IMR-90 (cell line): ENCODE measurements at regions not wholly inside any gene's neighbourhood (a gene's known extent, or its start where the extent isn't known, plus 50 kb on each side); places are given as distances from the start of the nearest gene placed in this dataset.

Experiments
- ATAC-seq: fragments of 200-7000 bp; cut with Tn5 transposase; 2 replicates; pipeline ENCODE4 v1.9.1; 2020; ENCODE audit warnings: low read depth, mild to moderate bottlenecking, moderate library complexity
- BruUV-seq: library from RNA; stranded (reverse); fragments of 400-500 nt; replicated peaks from 2 replicates; lab custom pipeline; 2021; lab: Mats Ljungman, UMichigan
- CTCF ChIA-PET: fragments of 300-600 bp; formaldehyde crosslinking; extraction: SDS; loops from one replicate; lab custom pipeline; 2021; ENCODE audit warnings: antibody characterized with exemption; lab: Yijun Ruan, JAX
- POLR2A ChIA-PET: fragments of 300-600 bp; sonication (Branson Sonifier 250); formaldehyde crosslinking; loops from one replicate; lab custom pipeline; 2022; ENCODE audit warnings: antibody characterized with exemption; ENCODE audit not compliant: unreplicated experiment; lab: Charles Lee
- DNase-seq: peaks from one replicate; pipeline ENCODE4 v3.0.0; 2013
- H2AFZ ChIP-seq: replicated peaks from 2 replicates; pipeline ENCODE3; 2013; ENCODE audit warnings: low read length, mild to moderate bottlenecking; ENCODE audit not compliant: poor library complexity
- H2AK5ac ChIP-seq: 2 replicates; pipeline ENCODE4 v1.6.1; 2013; ENCODE audit warnings: low read depth, low read length, inconsistent platforms
- H2AK9ac ChIP-seq: replicated peaks from 2 replicates; pipeline ENCODE3; 2013; ENCODE audit warnings: mild to moderate bottlenecking, low read depth, low read length, moderate library complexity; ENCODE audit not compliant: poor library complexity
- H2BK120ac ChIP-seq: 2 replicates; pipeline ENCODE4 v1.6.1; 2013; ENCODE audit warnings: low read depth, low read length, inconsistent platforms
- H2BK15ac ChIP-seq: 3 replicates; pipeline ENCODE4 v1.6.1; 2013; ENCODE audit warnings: low read depth, low read length, inconsistent platforms
- H2BK20ac ChIP-seq: 2 replicates; pipeline ENCODE4 v1.6.1; 2013; ENCODE audit warnings: low read depth, mild to moderate bottlenecking, inconsistent platforms, low read length, moderate library complexity
- H2BK5ac ChIP-seq: 2 replicates; pipeline ENCODE4 v1.6.1; 2013; ENCODE audit warnings: mild to moderate bottlenecking, low read depth, low read length, inconsistent platforms; ENCODE audit not compliant: poor library complexity, severe bottlenecking
- H3K14ac ChIP-seq: replicated peaks from 2 replicates; pipeline ENCODE4 v1.6.1; 2013; ENCODE audit warnings: low read depth, low read length, inconsistent platforms
- H3K18ac ChIP-seq: 2 replicates; pipeline ENCODE4 v1.6.1; 2013; ENCODE audit warnings: low read depth, low read length, control low read depth
- H3K23ac ChIP-seq: 2 replicates; pipeline ENCODE4 v1.6.1; 2013; ENCODE audit warnings: low read depth, low read length, inconsistent platforms
- H3K27ac ChIP-seq: 2 replicates; pipeline ENCODE4 v1.5.1; 2013; ENCODE audit warnings: mild to moderate bottlenecking, control low read depth, low read length; ENCODE audit not compliant: insufficient read depth
- H3K27me3 ChIP-seq: 2 replicates; pipeline ENCODE4 v1.6.1; 2013; ENCODE audit warnings: low read length; ENCODE audit not compliant: control insufficient read depth, insufficient read depth
- H3K36me3 ChIP-seq: 2 replicates; pipeline ENCODE4 v1.6.1; 2013; ENCODE audit warnings: low read length, mixed read lengths; ENCODE audit not compliant: control insufficient read depth, insufficient read depth
- H3K4ac ChIP-seq: 2 replicates; pipeline ENCODE4 v1.6.1; 2013; ENCODE audit warnings: low read depth, low read length, inconsistent platforms
- H3K4me1 ChIP-seq: 2 replicates; pipeline ENCODE4 v1.6.1; 2013; ENCODE audit warnings: low read length, mixed read lengths; ENCODE audit not compliant: control insufficient read depth, insufficient read depth
- H3K4me2 ChIP-seq: 2 replicates; pipeline ENCODE4 v1.6.1; 2013; ENCODE audit warnings: low read depth, mild to moderate bottlenecking, control low read depth, low read length, moderate library complexity
- H3K4me3 ChIP-seq: 2 replicates; pipeline ENCODE4 v1.5.1; 2013; ENCODE audit warnings: low read depth, mild to moderate bottlenecking, control low read depth, low read length, moderate library complexity; ENCODE audit not compliant: insufficient read depth
- H3K56ac ChIP-seq: 2 replicates; pipeline ENCODE4 v1.6.1; 2013; ENCODE audit warnings: low read length, inconsistent platforms; ENCODE audit not compliant: insufficient read depth; ENCODE audit errors: extremely low read depth
- H3K79me1 ChIP-seq, 2 experiments: 2 replicates each; pipeline ENCODE4 v1.6.1; 2013; ENCODE audit warnings: low read length in 2 of 2, inconsistent platforms in 1 of 2, low read depth in 1 of 2
- H3K9ac ChIP-seq: 2 replicates; pipeline ENCODE4 v1.6.1; 2013; ENCODE audit warnings: low read depth, low read length, control low read depth
- H3K9me1 ChIP-seq: 2 replicates; pipeline ENCODE4 v1.6.1; 2013; ENCODE audit warnings: low read length, inconsistent platforms; ENCODE audit not compliant: insufficient read depth
- H3K9me3 ChIP-seq: 2 replicates; pipeline ENCODE4 v1.6.1; 2013; ENCODE audit warnings: low read length; ENCODE audit not compliant: control insufficient read depth, insufficient read depth
- H4K20me1 ChIP-seq: 2 replicates; pipeline ENCODE4 v1.6.1; 2013; ENCODE audit warnings: low read length, inconsistent platforms; ENCODE audit not compliant: insufficient read depth
- H4K5ac ChIP-seq: 2 replicates; pipeline ENCODE4 v1.6.1; 2013; ENCODE audit warnings: mild to moderate bottlenecking, low read depth, low read length, control low read depth
- H4K8ac ChIP-seq, 2 experiments: 2 replicates each; pipeline ENCODE4 v1.6.1; 2013; ENCODE audit warnings: low read depth in 2 of 2, low read length in 2 of 2, control low read depth in 1 of 2, inconsistent platforms in 1 of 2
- H4K91ac ChIP-seq: 2 replicates; pipeline ENCODE4 v1.6.1; 2013; ENCODE audit warnings: low read depth, low read length, inconsistent platforms; ENCODE audit not compliant: insufficient read depth
- BHLHE40 ChIP-seq: fragments of 150-350 bp; IDR thresholded peaks from 2 replicates; pipeline ENCODE4 v1.6.1; 2016; ENCODE audit warnings: mild to moderate bottlenecking, low read depth, low read length
- CEBPB ChIP-seq: IDR thresholded peaks from 2 replicates; pipeline ENCODE4 v1.6.1; 2012; ENCODE audit warnings: low read depth, low read length, improper control_type of control experiment
- CHD1 ChIP-seq: IDR thresholded peaks from 2 replicates; pipeline ENCODE4 v1.6.1; 2012; ENCODE audit warnings: low read depth, low read length, improper control_type of control experiment
- ELK1 ChIP-seq: fragments of 150-350 bp; IDR thresholded peaks from 2 replicates; pipeline ENCODE4 v1.6.1; 2016; ENCODE audit warnings: low read depth, mild to moderate bottlenecking, low read length, moderate library complexity, borderline replicate concordance
- FOS ChIP-seq: fragments of 150-350 bp; IDR thresholded peaks from 2 replicates; pipeline ENCODE4 v1.6.1; 2016; ENCODE audit warnings: low read depth, low read length
- MAFK ChIP-seq: IDR thresholded peaks from 2 replicates; pipeline ENCODE4 v1.6.1; 2012; ENCODE audit warnings: low read depth, low read length, improper control_type of control experiment
- MAZ ChIP-seq: IDR thresholded peaks from 2 replicates; pipeline ENCODE4 v1.6.1; 2012; ENCODE audit warnings: low read depth, mild to moderate bottlenecking, low read length, improper control_type of control experiment, moderate library complexity, borderline replicate concordance
- MXI1 ChIP-seq: IDR thresholded peaks from 2 replicates; pipeline ENCODE4 v1.6.1; 2012; ENCODE audit warnings: low read depth, mild to moderate bottlenecking, low read length, moderate library complexity, borderline replicate concordance
- NFE2L2 ChIP-seq: fragments of 150-350 bp; IDR thresholded peaks from 2 replicates; pipeline ENCODE4 v1.6.1; 2016; ENCODE audit warnings: low read depth, mild to moderate bottlenecking, low read length
- POLR2A ChIP-seq: IDR thresholded peaks from 2 replicates; pipeline ENCODE4 v1.6.1; 2012; ENCODE audit warnings: mild to moderate bottlenecking, low read depth, low read length
- RAD21 ChIP-seq: IDR thresholded peaks from 2 replicates; pipeline ENCODE4 v1.6.1; 2012; ENCODE audit warnings: low read length, improper control_type of control experiment
- RCOR1 ChIP-seq: IDR thresholded peaks from 2 replicates; pipeline ENCODE4 v1.6.1; 2012; ENCODE audit warnings: mild to moderate bottlenecking, low read length, improper control_type of control experiment; ENCODE audit not compliant: insufficient replicate concordance
- RFX5 ChIP-seq: IDR thresholded peaks from 2 replicates; pipeline ENCODE4 v1.8.0; 2012; ENCODE audit warnings: low read depth, mild to moderate bottlenecking, low read length, moderate library complexity
- SMC3 ChIP-seq: fragments of 150-350 bp; IDR thresholded peaks from 2 replicates; pipeline ENCODE4 v1.6.1; 2016; ENCODE audit warnings: low read depth, mild to moderate bottlenecking, antibody characterized with exemption, low read length, moderate library complexity
- WGBS, 2 experiments: methylation state at CpG; one replicate each; pipeline versions ENCODE4 v1.1.5 to v1.1.7; 2013; ENCODE audit warnings: missing lambda C conversion rate in 2 of 2; ENCODE audit not compliant: insufficient read length in 1 of 2; ENCODE audit errors: extremely low coverage in 2 of 2; 5-methylcytosine and 5-hydroxymethylcytosine counted together
- dilution Hi-C: fragments of 300-500 bp; cut with HindIII; formaldehyde crosslinking; loops from one replicate; pipeline ENCODE4 v1.14.3; 2018; ENCODE audit warnings: low sequenced_read_pairs; ENCODE audit not compliant: unreplicated experiment
- in situ Hi-C: fragments of 300-500 bp; cut with MboI; formaldehyde crosslinking; loops from 3 replicates; pipeline ENCODE4 v1.14.3; 2019; ENCODE audit warnings: low sequenced_read_pairs, inconsistent platforms, mixed read lengths
- intact Hi-C: fragments of 100-400 bp; cut with micrococcal nuclease; formaldehyde crosslinking; loops from 2 replicates; pipeline ENCODE4 v1.10.0; 2022
- TF ChIP-seq, protein P1 (sequence below): conservative IDR thresholded peaks from 2 replicates; pipeline ENCODE4 v1.5.1; 2012; ENCODE audit warnings: mild to moderate bottlenecking, low read depth, low read length, improper control_type of control experiment

DNA sequence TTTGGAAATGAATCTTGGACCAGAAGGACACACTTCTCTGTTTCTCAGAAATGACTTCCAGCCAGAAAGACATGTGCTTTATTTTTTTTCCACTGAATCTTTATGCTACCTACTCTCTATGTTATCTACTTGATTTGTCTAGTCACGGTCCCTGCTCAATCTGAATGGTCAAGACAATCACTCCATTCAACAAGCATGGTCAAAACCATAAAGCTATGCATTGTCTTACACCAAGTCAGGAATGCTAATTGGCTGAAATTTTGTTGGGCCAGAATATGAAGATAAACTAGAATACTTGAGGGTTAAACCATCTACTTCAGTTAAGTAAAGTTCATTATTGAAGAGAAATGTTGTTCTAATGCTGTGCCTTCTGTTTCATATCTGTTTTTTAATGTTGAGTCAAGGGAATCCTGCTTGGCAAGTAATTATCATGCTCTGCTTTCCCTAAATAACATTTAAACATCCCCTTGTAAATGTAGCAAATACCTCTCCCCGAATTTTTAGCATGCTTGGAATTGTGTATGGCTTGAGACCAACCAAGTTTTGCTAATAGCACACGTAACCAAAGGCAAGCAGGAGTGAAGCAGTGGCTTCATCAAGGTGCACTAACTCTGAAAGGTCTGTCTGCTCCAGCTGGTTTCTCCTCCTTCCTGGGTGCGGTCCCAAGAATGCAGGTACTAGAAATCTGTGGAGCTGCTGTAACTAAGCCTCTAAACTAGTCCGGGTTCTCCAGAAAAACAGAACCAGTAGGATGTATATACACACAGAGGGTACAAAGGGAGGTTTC lies 190.3 kb upstream of the CDYL start:
- in situ Hi-C loops = no loop called here
- no peak overlapping the region for H4K8ac ChIP-seq
- no peaks in the 10 kb centered on the region for H3K27me3 ChIP-seq
- POLR2A ChIA-PET = no interaction called here
- intact Hi-C loops = no loop called here
- H3K27ac ChIP-seq = no peak overlapping the region
- no peak overlapping the region for H2AFZ ChIP-seq
- no peaks in the 10 kb centered on the region for H3K9me3 ChIP-seq
- no peak for DNase-seq
- H4K20me1 ChIP-seq = peaks cover 2% of the 10 kb centered on the region; the same call in 1 of the 2 replicates
- BruUV-seq = no TSS peak
- H3K23ac ChIP-seq = no peak overlapping the region
- CTCF ChIA-PET = no interaction called here
- peaks cover 17% of the 10 kb centered on the region for H3K4me1 ChIP-seq
- no peak overlapping the region for H3K4me2 ChIP-seq
- no peaks in the 10 kb centered on the region for H3K36me3 ChIP-seq
- no peak overlapping the region for H2BK20ac ChIP-seq
- dilution Hi-C loops = no loop called here
- peaks cover 0 to 3% of the 10 kb centered on the region in 2 experiments; a peak in 1 of 4 replicates for H3K79me1 ChIP-seq
- no peak overlapping the region for H2AK5ac ChIP-seq
- H3K18ac ChIP-seq = no peak overlapping the region
- no peak overlapping the region for H3K4me3 ChIP-seq
- no peak overlapping the region for H3K9ac ChIP-seq
- no peak overlapping the region for H3K4ac ChIP-seq
- peaks cover 11% of the 10 kb centered on the region for H3K9me1 ChIP-seq
- H4K91ac ChIP-seq = no peak overlapping the region
- no peak overlapping the region for H2BK5ac ChIP-seq
- no peak overlapping the region for H3K56ac ChIP-seq
- no peak for ATAC-seq
- H2AK9ac ChIP-seq = no peak overlapping the region
- H2BK120ac ChIP-seq = 0 out of 2 replicates have a peak overlapping the region, but pooled peaks have one; percentile 9
- H4K5ac ChIP-seq = no peak overlapping the region
- no CpG with 5 or more reads among the region's 5 CpGs for WGBS, 2 experiments
- no peak overlapping the region for H2BK15ac ChIP-seq
- 0 out of 2 replicates have a peak overlapping the region, but pooled peaks have one; percentile 37 for H3K14ac ChIP-seq
- TF ChIP-seq RCOR1 (no peak), CEBPB (no peak), BHLHE40 (no peak), MXI1 (no peak), ELK1 (no peak), RAD21 (no peak), MAFK (no peak), NFE2L2 (no peak), FOS (no peak), POLR2A (no peak), RFX5 (no peak), SMC3 (no peak), MAZ (no peak), CHD1 (no peak)
- TF ChIP-seq, protein P1, sequence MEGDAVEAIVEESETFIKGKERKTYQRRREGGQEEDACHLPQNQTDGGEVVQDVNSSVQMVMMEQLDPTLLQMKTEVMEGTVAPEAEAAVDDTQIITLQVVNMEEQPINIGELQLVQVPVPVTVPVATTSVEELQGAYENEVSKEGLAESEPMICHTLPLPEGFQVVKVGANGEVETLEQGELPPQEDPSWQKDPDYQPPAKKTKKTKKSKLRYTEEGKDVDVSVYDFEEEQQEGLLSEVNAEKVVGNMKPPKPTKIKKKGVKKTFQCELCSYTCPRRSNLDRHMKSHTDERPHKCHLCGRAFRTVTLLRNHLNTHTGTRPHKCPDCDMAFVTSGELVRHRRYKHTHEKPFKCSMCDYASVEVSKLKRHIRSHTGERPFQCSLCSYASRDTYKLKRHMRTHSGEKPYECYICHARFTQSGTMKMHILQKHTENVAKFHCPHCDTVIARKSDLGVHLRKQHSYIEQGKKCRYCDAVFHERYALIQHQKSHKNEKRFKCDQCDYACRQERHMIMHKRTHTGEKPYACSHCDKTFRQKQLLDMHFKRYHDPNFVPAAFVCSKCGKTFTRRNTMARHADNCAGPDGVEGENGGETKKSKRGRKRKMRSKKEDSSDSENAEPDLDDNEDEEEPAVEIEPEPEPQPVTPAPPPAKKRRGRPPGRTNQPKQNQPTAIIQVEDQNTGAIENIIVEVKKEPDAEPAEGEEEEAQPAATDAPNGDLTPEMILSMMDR = no peak
